Uterus (tissue), 2 donors: ENCODE measurements at regions not wholly inside any gene's neighbourhood (a gene's known extent, or its start where the extent isn't known, plus 50 kb on each side); places are given as distances from the start of the nearest gene placed in this dataset.

Experiments
- CTCF ChIP-seq, 4 experiments: fragments of 200-600 bp in 2 of 4; fragments of 450-650 bp in 2 of 4; sonication (generic) in 2 of 4; IDR thresholded peaks; one replicate each; pipeline ENCODE4 v1.5.1; 2016 to 2019; ENCODE audit warnings: antibody characterized with exemption in 4 of 4, mild to moderate bottlenecking in 2 of 4, moderate library complexity in 1 of 4
- POLR2A ChIP-seq, 2 donors: fragments of 450-650 bp; IDR thresholded peaks; one replicate each; pipeline ENCODE4 v1.6.1; 2016; ENCODE audit warnings: antibody characterized with exemption in 2 of 2, mild to moderate bottlenecking in 1 of 2, moderate library complexity in 1 of 2

- TF ChIP-seq CTCF (IDR thresholded peaks at IDR 0.05) (no peak), POLR2A (IDR thresholded peaks at IDR 0.05) (no peak)
Measured at GRCh38 chr10:35844686-35845085, 202.6 kb upstream of the FZD8 start.
